KG1 (cell line): ENCODE measurements at regions not wholly inside any gene's neighbourhood (a gene's known extent, or its start where the extent isn't known, plus 50 kb on each side); places are given as distances from the start of the nearest gene placed in this dataset.
"Not testable (repeated sequence)": the region's sequence is repeated elsewhere in the genome, so short reads cannot be mapped to it uniquely, and the experiment has no call there.

ENCODE experiments used
- DNase-seq: peaks from one replicate; lab custom pipeline; 2025; lab: John Stamatoyannopoulos, UW

DNA sequence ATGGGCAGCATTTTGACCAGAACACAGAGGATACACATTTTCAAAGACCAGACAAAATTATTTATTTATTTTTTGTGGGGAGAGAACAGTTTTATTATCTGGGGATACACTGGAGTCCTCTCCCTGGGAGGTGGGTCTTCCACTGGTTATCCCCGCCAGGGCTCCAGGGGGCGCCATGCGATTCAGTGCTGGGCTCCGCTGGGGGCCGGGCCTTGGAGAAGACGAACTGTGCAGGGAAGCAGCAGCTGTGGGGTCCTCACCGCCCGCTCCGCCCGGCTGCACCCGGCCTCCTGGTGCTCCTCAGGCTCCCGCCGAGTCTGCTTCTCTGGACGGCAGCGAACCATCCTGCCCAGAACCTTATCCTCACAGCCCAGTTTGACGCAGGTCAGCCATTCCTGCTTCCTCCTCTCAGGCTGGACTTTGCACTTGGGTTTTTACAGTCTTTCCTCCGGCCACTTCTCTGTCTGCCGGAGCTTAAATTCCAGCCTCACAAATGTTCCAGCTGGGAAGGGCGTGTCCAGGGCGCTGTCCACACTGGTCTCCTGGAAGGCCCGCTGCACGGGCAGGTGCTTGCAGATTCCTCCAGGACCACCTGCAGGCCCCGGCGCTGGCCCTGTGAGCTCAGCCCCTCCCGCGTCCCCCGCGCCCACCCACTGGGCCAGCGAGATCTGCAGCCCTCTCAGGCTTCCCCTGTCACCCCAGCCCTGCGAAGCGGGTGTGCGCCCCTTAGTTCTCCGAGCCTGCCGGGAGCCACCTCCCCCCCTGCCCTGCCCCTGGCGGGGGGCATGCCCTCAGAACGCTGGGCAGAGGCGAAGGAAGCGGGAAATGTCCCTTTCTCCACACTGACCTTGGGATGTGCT, 1830.0 kb upstream of the DEFB115 start:
- no peak for DNase-seq

DNA sequence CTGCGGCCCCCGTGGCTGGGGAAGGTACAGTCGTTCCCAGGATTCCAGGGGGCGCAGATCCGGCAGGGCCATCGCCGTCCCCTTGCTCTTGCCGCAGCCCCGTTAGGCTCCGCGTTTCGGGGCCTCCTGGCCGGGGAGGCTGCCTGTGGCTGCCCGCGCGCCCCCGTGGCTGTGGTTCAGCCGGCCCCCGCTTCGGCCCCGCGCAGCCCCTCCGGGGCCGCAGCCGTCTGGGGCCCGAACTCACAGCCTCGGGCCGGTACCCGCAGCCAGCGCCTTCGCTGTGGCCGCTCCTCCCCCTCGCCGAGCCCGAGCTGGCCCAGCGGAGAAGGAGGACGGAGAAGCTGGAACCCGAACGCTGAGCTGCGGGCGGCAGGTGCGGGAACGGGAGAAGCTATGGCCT, 1826.9 kb upstream of the DEFB115 start:
- no peak for DNase-seq

DNA sequence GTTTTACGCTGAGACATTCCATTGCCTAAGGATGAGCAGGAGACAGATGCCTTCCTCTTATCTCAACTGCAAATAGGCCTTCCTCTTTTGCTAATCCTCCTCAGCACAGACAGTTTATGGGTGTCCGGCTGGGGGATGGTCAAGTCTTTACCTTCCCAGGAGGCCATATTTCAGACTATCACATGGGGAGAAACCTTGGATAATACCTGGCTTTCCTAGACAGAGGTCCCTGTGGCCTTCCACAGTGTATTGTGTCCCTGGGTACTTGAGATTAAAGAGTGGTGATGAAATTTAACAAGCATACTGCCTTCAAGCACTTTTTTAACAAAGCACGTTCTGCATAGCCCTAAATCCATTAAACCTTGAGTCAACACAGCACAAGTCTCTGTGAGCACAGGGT, 1816.7 kb upstream of the DEFB115 start:
- DNase-seq: not testable (repeated sequence)

- DNase-seq: peak; percentile 19
Measured at GRCh38 chr20:29443206-29443781, 1814.2 kb upstream of the DEFB115 start.

DNA sequence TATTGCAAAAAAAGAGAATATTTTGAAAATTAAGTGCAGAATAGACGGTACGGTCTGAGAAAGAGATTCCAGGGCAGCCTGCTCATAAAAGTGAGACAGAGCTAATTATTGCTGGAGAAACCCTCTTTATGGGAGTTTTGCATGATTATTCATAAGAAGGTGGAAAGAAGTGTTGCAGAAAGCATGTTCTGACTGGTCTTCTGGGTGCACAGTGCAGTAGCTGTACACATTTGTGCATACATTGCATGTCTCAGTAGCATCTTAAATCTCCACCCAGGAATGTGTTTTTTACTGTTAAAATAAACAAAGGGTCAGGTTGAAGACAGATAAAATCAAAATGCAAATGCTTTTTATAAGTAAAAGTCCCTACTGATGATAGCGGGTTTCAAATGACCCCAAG, 1813.6 kb upstream of the DEFB115 start:
- no peak for DNase-seq

DNA sequence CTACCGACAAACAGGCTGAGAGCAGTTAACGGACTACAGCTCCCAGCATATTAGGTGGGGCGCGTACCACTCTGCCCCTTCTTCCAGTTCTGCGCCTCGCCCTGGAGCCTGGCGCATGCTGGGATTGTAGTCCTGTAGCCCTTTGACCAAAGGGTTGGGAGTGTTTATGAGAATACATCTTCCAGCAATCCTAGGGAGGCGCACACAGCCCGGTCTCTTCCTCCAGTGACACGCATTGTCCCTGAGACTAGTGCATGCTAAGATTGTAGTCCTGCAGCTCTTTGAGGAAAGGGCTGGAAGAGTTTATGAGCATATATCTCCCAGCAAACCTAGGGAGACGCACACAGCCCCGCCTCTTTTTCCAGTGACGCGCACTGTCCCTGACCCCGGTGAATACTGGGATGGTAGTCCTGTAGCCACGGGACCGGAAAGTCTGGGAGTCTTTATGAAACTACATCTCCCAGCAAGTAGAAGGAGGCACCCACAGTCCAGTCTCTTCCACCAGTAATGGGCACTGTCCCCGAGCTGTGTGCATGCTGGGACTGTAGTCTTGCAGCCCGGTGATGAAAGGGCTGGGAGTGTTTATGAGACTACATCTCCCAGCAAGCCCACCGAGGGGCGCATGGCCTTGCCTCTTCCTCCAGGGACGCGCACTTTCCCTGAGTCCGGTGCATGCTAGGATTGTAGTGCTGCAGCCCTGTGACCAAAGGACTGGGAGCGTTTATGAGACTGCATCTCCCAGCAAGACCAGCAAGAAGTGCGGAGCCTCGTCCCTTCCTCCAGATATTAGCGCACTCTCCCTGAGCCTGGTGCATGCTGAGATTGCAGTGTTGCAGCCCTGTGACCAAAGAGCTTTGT, 1812.2 kb upstream of the DEFB115 start:
- not testable (repeated sequence) for DNase-seq

- DNase-seq: not testable (repeated sequence)
Measured at GRCh38 chr20:29447517-29448484, 1809.7 kb upstream of the DEFB115 start.

DNA sequence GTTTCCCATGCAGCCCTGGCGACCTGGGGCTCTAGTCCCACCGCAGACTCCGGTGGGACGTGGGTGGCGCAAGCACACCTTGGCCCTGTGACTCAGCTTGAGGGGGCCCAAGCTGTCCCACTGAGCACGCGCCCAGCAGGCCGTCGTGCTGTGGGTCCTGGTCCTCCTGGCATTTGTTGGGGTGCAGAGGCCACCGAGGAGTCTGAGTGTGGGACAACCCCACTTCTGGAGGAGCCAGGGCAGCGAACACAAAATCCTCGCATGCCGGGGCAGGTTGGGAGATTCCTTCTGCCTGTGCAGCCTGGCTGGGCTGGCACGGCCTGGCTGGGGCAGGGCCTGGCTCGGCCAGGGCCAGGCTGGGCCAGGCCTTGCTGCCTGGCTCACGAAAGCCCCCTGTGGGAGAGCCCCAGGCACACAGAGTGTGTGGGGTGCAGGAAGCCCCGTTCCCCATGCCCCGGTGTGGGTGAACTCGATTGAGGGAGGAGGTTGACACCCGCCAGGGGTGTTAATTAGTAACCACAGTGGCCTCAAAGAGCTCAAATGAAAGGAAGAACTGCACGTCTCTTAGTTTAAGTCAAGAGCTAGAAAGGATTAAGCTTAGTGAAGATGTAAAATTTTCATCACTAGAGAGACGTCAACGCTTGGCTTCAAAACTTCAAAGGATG, 1808.5 kb upstream of the DEFB115 start:
- DNase-seq: no peak

- DNase-seq: no peak
Measured at GRCh38 chr20:29452186-29452585, 1805.3 kb upstream of the DEFB115 start.

DNA sequence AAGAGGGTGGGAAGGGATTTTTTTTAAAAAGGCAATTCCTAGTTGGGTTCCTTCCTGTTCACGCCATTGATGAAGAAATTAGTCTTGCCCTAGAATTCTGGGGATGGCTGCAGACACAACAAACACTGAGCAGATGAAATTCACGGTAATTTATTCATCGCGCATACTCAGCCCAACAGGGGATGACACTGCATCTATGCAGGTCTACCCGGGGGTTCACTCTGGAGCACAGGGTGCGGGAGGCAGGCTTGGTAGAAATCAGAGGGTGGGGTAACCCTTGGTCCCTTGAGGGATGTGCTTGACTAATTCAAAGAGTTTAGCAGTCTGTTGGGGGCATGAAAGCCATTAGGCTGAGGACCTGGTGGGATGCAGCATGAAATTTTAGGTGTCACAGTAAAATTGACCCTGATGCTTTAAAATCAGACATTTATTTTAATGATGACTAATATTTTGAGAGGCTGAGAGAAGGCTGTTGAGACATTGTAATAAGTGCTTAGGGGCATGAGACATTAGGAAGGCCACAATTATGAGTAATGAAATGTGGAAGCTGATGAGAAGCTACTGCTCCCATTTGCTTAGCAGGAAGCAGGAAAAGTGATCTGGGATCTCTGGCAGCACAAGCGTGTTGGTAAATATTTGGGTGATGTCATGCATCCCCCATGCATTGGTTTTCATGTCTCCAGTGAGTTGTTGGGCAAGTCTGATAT, 1800.3 kb upstream of the DEFB115 start:
- not testable (repeated sequence) for DNase-seq

GRCh38 chr20:29472606-29473005, 1784.9 kb upstream of the DEFB115 start:
- DNase-seq: no peak

- not testable (repeated sequence) for DNase-seq
Measured at GRCh38 chr20:29492840-29493239, 1764.6 kb upstream of the DEFB115 start.

- not testable (repeated sequence) for DNase-seq
Measured at GRCh38 chr20:29496767-29497166, 1760.7 kb upstream of the DEFB115 start.

GRCh38 chr20:29497261-29497671, 1760.2 kb upstream of the DEFB115 start:
- DNase-seq: no peak

GRCh38 chr20:29497684-29498083, 1759.8 kb upstream of the DEFB115 start:
- DNase-seq: not testable (repeated sequence)

DNA sequence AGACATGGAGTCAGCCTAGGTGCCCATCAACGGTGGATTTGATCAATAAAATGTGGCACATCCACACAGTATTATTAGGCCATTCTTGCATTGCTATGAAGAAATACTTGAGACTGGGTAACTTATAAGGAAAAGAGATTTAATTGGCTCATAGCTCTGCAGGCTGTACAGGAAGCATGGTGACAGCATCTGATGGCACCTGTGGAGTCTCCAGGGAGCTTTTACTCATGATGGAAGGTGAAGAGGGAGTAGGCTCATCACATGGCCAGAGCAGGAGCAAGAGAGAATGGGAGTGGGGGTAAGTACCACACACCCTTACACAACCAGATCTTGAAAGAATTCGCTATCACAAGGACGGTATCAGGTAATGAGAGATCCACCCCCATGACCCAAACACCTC, 1756.7 kb upstream of the DEFB115 start:
- DNase-seq: not testable (repeated sequence)

- DNase-seq: not testable (repeated sequence)
Measured at GRCh38 chr20:29514634-29515033, 1742.8 kb upstream of the DEFB115 start.

- DNase-seq: not testable (repeated sequence)
Measured at GRCh38 chr20:29516847-29517246, 1740.6 kb upstream of the DEFB115 start.

GRCh38 chr20:29519610-29520241, 1737.7 kb upstream of the DEFB115 start:
- not testable (repeated sequence) for DNase-seq
